ENCODE measurements at regions not wholly inside any gene's neighbourhood (a gene's known extent, or its start where the extent isn't known, plus 50 kb on each side); places are given as distances from the start of the nearest gene placed in this dataset.
"Not testable (repeated sequence)": the region's sequence is repeated elsewhere in the genome, so short reads cannot be mapped to it uniquely, and the experiment has no call there.

GRCh38 chr6:3615391-3616380, 135.8 kb downstream of the PXDC1 start:
- FAIRE-seq (no peak), DNase-seq (ENCODE audit: insufficient read length, low spot score) (no peak)
- TF ChIP-seq, protein P1, sequence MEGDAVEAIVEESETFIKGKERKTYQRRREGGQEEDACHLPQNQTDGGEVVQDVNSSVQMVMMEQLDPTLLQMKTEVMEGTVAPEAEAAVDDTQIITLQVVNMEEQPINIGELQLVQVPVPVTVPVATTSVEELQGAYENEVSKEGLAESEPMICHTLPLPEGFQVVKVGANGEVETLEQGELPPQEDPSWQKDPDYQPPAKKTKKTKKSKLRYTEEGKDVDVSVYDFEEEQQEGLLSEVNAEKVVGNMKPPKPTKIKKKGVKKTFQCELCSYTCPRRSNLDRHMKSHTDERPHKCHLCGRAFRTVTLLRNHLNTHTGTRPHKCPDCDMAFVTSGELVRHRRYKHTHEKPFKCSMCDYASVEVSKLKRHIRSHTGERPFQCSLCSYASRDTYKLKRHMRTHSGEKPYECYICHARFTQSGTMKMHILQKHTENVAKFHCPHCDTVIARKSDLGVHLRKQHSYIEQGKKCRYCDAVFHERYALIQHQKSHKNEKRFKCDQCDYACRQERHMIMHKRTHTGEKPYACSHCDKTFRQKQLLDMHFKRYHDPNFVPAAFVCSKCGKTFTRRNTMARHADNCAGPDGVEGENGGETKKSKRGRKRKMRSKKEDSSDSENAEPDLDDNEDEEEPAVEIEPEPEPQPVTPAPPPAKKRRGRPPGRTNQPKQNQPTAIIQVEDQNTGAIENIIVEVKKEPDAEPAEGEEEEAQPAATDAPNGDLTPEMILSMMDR (IDR thresholded peaks at IDR 0.05; ENCODE audit: insufficient read depth, missing control alignments): peak; percentile 4

GRCh38 chr6:3614918-3615317, 136.6 kb downstream of the PXDC1 start:
- FAIRE-seq (no peak), DNase-seq (ENCODE audit: insufficient read length, low spot score) (no peak)
- TF ChIP-seq, protein P1 (IDR thresholded peaks at IDR 0.05; ENCODE audit: insufficient read depth, missing control alignments): no peak

- DNase-seq (ENCODE audit: insufficient read length, low spot score); FAIRE-seq: not testable (repeated sequence)
Observed at GRCh38 chr6:3613565-3613964, 137.9 kb downstream of the PXDC1 start.

DNA sequence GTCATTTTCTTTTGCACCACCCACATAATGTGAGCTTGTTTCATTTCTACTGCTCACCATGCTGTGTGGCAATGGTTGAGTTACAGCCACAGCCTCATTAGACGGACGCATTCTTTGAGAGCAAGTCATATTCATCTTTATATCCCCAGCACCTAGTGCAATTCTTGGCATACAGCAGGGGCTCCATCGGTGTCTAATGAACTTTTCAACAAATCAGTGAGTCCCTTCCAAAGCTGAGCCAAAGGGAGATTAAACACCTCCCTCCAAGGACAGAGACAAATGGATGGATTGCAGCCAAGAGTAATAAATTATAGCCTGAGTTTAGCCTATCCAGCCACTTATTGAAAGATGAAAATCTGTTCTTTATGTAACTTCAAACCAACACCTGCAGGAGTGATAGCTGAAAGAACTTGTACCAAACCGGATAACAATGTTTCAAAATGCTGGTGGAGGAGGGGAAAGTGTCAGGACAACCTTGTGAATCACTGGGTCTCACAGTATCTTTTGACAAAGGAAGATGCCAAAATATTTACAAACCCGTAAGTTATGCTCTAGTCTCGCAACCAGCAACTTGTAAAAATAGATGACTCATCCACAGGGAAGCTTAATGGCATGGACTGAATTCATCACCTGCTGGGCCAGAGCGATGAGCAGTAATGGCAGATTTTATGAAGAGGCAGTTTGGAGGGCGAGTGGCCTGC, 139.0 kb downstream of the PXDC1 start:
- DNase-seq (ENCODE audit: insufficient read length, low spot score) (no peak), FAIRE-seq (no peak)
- TF ChIP-seq, protein P1 (IDR thresholded peaks at IDR 0.05; ENCODE audit: insufficient read depth, missing control alignments): no peak

GRCh38 chr6:3610921-3611320, 140.6 kb downstream of the PXDC1 start:
- FAIRE-seq: no peak
- TF ChIP-seq, protein P1 (IDR thresholded peaks at IDR 0.05; ENCODE audit: insufficient read depth, missing control alignments): no peak
- DNase-seq (ENCODE audit: insufficient read length, low spot score): no peak

DNA sequence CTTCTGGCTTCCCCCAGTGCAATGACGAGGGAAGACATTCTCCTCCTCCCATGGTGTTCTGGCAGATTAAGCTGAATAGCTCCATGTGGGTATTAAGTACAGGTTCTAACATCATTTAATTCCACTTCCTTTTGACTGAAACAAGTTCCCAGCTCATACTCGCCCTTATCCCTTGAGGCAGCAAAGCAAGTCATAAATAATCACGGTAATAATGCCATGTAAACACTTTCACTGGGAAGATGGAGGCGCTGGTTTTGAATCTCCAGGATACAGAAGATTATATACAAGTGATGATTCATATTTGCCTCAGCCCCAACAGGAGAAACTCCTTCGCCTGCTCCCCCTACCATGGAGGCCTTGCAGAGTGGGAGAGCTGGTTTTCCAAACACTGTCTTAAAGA, 141.3 kb downstream of the PXDC1 start:
- DNase-seq (ENCODE audit: insufficient read length, low spot score) (no peak), FAIRE-seq (no peak)
- TF ChIP-seq, protein P1 (IDR thresholded peaks at IDR 0.05; ENCODE audit: insufficient read depth, missing control alignments): no peak

DNA sequence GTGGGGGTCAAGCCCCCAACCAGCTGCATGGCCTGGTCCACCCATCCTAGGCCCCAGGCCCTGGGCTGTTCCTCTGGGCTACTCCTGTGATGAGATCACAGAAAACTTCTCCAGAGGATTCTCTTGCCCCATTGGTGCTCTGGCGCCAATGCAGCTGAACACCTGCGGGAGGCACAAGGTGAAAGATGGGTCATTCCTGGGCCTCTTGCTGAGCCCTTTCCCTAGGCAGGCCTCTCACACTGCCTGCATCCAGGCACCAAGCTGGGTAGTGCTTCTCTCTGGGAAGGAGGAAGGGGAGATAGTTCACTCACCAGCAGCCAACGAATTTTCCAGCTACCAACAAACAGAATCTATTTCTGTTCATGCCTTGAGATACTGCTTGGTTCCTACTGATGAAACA, 142.1 kb downstream of the PXDC1 start:
- DNase-seq (ENCODE audit: insufficient read length, low spot score) (no peak), FAIRE-seq (no peak)
- TF ChIP-seq, protein P1 (IDR thresholded peaks at IDR 0.05; ENCODE audit: insufficient read depth, missing control alignments): no peak
